IPS-18a (cell line): ENCODE measurements at regions not wholly inside any gene's neighbourhood (a gene's known extent, or its start where the extent isn't known, plus 50 kb on each side); places are given as distances from the start of the nearest gene placed in this dataset.

Experiments
- H3K27ac ChIP-seq: one replicate; pipeline ENCODE4 v1.5.1; 2013; ENCODE audit warnings: low read length
- H3K27me3 ChIP-seq: one replicate; pipeline ENCODE4 v1.6.1; 2013; ENCODE audit warnings: mild to moderate bottlenecking, low read length; ENCODE audit not compliant: control insufficient read depth, insufficient read depth
- H3K36me3 ChIP-seq: one replicate; pipeline ENCODE4 v1.6.1; 2013; ENCODE audit warnings: low read depth, low read length; ENCODE audit not compliant: control insufficient read depth
- H3K4me1 ChIP-seq: one replicate; pipeline ENCODE4 v1.6.1; 2013; ENCODE audit warnings: low read depth, low read length; ENCODE audit not compliant: control insufficient read depth
- H3K4me3 ChIP-seq: one replicate; pipeline ENCODE4 v1.5.1; 2013; ENCODE audit warnings: low read length
- H3K9ac ChIP-seq: one replicate; pipeline ENCODE4 v1.6.1; 2013; ENCODE audit warnings: mild to moderate bottlenecking, low read length, moderate library complexity
- H3K9me3 ChIP-seq: one replicate; pipeline ENCODE4 v1.6.1; 2013; ENCODE audit warnings: low read depth, low read length; ENCODE audit not compliant: control insufficient read depth

DNA sequence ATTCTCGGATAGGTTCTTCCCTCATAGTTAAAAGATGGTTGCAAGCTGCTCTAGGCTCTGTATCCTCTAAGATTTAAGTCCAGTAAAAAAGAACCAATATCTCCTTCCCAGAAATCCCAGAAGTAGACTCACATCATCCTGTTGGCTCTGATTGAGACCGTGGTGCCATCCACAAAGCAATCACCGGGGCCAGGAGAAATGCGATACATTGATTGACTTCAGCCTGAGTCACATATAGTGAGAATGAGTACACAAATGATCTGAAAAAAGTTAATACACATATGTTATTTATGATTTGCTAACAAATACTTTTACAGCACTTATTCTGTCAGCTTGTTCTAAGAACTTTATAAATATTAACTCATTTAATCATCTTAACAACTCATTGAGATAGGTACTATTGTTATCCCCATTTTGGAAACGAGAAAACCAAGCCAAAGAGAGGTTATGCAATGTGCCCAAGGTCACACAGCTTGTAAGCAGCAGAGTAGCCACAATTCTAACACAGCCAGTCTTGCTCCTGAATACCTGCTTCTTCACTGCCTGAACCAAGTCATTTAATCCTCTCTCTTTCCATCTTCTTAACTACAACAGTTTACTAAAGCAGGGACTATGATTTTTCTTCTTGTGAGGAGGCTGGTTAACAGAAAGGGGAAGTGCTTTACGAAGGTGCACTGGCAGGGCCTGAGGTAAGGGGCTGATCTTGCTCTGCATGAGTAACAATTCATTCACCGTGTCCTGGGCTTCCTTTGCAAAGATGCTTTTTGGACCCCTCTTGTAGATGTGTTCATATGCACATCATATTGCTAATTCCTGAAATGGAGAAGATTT lies 177.0 kb downstream of the REEP3 start:
- H3K9ac ChIP-seq: no peak overlapping the region
- no peaks in the 10 kb centered on the region for H3K27me3 ChIP-seq
- H3K36me3 ChIP-seq: no peaks in the 10 kb centered on the region
- no peaks in the 10 kb centered on the region for H3K9me3 ChIP-seq
- no peak overlapping the region for H3K27ac ChIP-seq
- no peak overlapping the region for H3K4me3 ChIP-seq
- H3K4me1 ChIP-seq: no peaks in the 10 kb centered on the region

DNA sequence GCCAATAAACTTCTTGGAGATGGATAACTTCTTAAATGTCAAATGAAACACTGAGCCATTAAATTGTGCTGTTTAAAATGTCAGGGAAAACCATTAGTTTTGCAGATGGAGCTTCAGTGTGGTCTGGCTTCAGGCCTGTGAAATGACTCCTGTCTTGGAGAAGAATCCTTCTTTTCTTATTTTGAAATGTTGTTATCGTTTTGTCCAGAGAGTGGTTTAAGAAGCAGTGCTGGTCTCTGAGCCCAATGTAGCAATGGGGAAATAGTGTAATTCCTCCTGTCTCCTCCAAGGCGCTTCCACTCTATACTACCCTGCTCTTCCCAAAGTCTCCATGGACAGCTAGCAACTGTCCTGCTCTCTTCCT lies 177.6 kb downstream of the REEP3 start:
- Histone ChIP-seq H3K4me3 (no peak overlapping the region), H3K9me3 (no peaks in the 10 kb centered on the region), H3K27me3 (no peaks in the 10 kb centered on the region), H3K36me3 (no peaks in the 10 kb centered on the region), H3K4me1 (peaks cover 4% of the 10 kb centered on the region), H3K9ac (no peak overlapping the region), H3K27ac (no peak overlapping the region)

DNA sequence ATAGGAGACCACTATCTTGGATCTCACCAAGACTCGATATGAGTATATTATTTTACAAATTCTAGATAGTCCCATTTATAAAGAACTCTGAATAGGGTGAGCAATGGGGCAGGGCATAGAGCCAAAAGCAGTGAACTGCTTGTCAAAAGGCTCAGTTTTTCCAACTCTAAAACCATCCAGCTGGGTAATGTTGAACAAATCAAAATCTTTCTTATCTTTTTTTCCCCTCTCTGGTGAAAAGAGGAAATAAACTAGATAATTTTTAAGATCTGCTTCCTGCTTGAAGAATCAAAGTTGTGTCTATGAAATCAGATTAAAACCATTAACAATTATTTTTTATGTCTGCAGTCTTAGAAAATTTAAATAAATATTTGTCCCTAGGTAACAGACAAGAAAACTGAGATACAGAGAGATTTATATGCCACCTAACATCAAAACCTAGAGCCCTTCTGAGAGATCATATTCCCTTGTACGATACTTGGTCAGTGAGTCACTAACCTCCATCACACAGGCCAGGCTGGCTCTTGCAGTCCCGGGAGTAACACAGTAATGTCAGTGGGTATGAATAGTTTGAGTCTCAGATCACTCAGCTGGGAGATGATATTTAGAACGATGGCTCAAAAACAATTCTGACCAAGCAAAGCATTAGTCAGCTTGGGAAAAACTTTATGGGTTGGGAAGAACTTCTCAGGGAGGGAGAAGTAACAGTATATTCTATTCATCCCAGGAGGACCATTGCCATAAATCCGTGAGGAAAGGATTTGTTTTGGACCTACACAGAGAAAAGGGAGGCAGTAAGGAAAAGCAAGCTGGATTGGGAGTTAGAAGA lies 178.8 kb downstream of the REEP3 start:
- Histone ChIP-seq H3K27ac (no peak overlapping the region), H3K9ac (no peak overlapping the region), H3K27me3 (no peaks in the 10 kb centered on the region), H3K4me3 (no peak overlapping the region), H3K36me3 (no peaks in the 10 kb centered on the region), H3K4me1 (peaks cover 4% of the 10 kb centered on the region), H3K9me3 (no peaks in the 10 kb centered on the region)

DNA sequence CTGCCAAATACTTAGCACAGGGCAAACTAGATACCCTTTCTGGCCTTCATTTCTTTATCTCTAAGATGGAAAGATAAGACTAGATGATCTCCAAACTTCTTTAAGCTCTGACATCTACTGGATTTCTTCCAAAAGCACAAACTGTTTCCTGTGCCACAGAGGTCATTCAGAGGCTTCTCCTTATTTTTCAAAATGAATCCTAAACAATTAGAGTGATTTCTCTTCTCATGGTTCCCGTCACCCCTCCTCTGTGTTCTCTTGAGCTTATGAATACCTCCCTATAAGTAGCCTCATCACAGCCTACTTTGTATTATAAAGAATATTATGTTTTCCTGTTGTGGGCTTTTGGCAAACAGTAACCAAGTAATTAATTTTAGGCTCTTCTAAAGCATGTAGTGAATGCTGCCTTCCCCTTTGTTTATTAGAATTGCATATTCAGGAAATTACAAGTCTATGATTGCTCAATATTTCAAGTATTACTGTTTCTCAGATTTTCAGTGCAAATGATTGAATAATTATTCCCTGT lies 179.5 kb downstream of the REEP3 start:
- Histone ChIP-seq H3K4me3 (no peak overlapping the region), H3K9ac (no peak overlapping the region), H3K36me3 (no peaks in the 10 kb centered on the region), H3K9me3 (no peaks in the 10 kb centered on the region), H3K27me3 (no peaks in the 10 kb centered on the region), H3K4me1 (peaks cover 4% of the 10 kb centered on the region), H3K27ac (no peak overlapping the region)

DNA sequence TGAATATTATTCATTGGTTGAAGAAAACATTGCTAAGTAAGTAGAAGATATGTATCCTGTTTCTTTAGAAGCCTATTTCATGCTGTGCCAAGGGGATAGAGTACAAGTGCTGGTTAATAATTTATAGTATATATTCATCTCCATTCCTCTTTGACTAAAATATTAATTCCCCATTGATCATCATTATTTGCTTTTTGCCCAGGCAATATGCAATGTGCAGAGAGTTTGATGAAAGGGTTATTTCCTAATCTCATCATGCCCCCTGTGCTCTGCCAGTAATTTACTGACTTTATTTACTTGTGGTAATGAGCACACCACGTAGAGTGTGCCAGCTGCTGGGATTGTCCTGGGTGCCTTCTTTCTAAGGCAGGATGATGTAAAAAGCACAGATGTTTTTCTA lies 180.9 kb downstream of the REEP3 start:
- no peak overlapping the region for H3K27ac ChIP-seq
- no peaks in the 10 kb centered on the region for H3K9me3 ChIP-seq
- H3K4me1 ChIP-seq: peaks cover 4% of the 10 kb centered on the region
- H3K36me3 ChIP-seq: no peaks in the 10 kb centered on the region
- no peak overlapping the region for H3K4me3 ChIP-seq
- no peaks in the 10 kb centered on the region for H3K27me3 ChIP-seq
- no peak overlapping the region for H3K9ac ChIP-seq

DNA sequence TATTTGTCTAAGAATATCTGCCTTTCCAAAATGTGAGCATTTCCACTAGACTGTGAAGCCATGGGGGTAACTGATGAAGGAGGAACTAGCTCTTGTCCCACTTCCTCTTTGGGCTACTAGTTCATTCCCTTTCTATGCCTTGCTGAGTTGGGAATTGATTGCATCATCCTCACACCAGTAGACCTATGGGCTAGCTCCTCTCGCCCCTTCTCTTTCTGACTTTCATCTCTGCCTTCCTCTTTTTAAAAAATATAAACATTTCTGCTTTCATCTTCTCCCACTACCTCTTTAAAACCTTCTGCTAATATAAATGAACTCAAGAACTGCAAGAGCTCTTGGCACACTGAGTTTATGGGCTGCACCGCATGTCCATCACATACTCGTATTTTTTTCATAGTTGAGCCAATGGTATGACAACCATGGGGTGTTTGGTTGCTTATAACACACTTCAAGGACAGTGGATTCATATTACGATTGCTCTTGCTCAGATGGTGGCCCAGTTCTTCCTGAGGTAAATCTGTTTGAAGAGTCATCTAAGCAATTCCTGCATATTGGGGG lies 182.0 kb downstream of the REEP3 start:
- Histone ChIP-seq H3K27ac (no peak overlapping the region), H3K4me3 (no peak overlapping the region)

DNA sequence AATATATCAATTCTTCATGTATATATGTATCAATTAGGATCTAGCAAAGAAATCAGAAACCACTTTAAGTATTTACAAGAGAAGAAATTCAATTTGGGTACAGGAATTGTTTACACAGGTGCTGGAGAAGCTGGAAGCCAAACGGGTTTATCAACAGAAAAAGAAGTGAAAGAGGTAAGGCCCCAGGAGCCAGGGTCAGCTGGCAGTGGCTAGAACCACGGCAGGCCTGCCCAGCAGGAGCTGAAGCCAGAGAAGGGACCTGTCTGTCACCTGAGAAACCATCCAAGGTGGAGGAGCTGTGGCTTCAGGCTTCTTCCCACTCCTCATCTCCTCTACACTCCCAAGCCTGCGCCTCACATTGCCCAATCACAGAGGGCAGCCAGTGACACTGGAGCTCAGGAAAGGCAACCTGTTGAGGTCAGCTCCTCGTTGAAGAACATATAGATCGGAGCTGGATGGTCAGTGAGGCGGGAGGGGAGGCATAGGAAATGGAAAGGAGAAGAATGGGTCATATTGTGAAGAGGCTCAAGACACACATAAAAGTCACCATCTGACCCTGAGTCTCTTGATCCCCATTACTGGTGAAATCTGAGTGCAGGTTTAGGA lies 182.6 kb downstream of the REEP3 start:
- peaks cover 4% of the 10 kb centered on the region for H3K4me1 ChIP-seq
- no peaks in the 10 kb centered on the region for H3K36me3 ChIP-seq
- H3K27me3 ChIP-seq: no peaks in the 10 kb centered on the region
- no peaks in the 10 kb centered on the region for H3K9me3 ChIP-seq
- H3K4me3 ChIP-seq: no peak overlapping the region
- H3K27ac ChIP-seq: no peak overlapping the region
- no peak overlapping the region for H3K9ac ChIP-seq

More for the DNA sequence above, 182.0 kb downstream of the REEP3 start:
- Histone ChIP-seq H3K4me1 (peaks cover 4% of the 10 kb centered on the region), H3K36me3 (no peaks in the 10 kb centered on the region), H3K9ac (no peak overlapping the region), H3K27me3 (no peaks in the 10 kb centered on the region), H3K9me3 (no peaks in the 10 kb centered on the region)

DNA sequence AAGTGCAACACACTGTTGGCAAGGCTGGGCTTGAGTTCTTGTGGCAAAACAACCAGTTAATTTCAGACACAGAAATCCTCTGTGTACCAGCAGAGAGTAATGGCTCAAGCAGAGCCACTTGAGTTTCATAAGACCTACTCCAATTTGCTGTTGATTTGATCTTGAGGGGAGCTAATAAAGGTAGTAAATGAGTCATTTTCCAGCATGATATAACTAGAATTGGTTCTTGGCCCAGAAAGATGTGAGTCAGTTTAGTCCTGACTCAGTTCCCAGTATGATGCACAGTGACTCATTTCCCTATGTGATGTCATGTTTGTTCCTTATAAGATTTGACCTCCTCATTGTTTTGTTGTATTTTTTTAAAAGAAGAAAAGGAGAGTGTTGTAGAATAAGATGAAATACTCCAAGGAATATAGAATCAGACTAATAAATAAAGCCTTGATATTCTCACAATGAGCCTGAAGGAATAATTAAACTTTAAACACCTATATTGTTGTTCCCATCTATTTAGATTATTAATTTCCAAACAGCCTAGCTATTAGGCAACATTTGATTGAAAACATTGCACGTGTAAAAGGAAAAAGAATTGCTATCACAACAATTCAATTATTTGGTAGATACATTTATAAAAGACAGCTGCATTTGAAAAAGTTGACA lies 186.2 kb downstream of the REEP3 start:
- Histone ChIP-seq H3K9me3 (no peaks in the 10 kb centered on the region), H3K36me3 (no peaks in the 10 kb centered on the region), H3K27ac (no peak overlapping the region), H3K4me3 (no peak overlapping the region), H3K4me1 (peaks cover 19% of the 10 kb centered on the region), H3K27me3 (no peaks in the 10 kb centered on the region), H3K9ac (no peak overlapping the region)

DNA sequence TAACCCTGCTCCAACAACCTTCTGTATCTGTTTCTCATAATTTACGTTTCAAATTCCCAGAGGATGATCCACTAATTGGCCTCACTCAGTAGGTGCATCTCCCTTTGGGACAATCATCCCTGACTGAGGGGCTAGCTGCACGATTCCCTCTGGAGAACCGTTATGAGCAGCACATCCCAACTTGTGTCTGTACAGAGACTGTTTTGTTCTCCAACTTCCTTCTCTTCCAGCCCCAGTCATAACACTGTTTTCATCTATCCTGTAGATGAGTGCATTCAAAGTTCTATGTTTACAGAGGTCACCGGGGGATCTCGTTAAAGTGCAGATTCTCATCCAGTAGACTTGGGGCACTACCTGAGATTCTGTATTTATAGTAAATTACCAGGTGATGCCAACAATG lies 187.2 kb downstream of the REEP3 start:
- H3K4me1 ChIP-seq: peaks cover 25% of the 10 kb centered on the region
- H3K4me3 ChIP-seq: no peak overlapping the region
- no peak overlapping the region for H3K27ac ChIP-seq
- H3K36me3 ChIP-seq: no peaks in the 10 kb centered on the region
- H3K9me3 ChIP-seq: no peaks in the 10 kb centered on the region
- no peaks in the 10 kb centered on the region for H3K27me3 ChIP-seq
- no peak overlapping the region for H3K9ac ChIP-seq

DNA sequence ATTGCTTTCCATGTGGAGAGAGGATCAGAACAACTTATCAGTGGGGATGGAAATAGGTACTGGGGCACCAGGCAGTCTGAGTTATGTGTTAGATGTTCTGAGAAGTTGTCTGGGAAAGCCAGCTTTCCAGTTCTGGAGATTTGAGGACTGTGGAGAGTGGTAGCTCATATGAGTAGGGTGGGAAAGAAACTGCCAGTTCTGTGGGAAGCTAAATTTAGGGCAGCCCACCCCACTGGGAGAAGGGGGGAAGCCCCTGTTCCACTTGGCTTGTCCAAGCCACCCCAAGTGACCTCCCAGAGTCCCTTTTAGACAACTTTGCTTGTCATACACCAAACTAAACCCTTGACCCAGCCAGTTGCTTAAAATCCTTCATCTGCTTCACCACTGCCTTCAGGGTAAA lies 189.5 kb downstream of the REEP3 start:
- H3K9me3 ChIP-seq: no peaks in the 10 kb centered on the region
- no peaks in the 10 kb centered on the region for H3K36me3 ChIP-seq
- no peak overlapping the region for H3K27ac ChIP-seq
- peaks cover 36% of the 10 kb centered on the region for H3K4me1 ChIP-seq
- no peaks in the 10 kb centered on the region for H3K27me3 ChIP-seq
- H3K4me3 ChIP-seq: no peak overlapping the region
- no peak overlapping the region for H3K9ac ChIP-seq

DNA sequence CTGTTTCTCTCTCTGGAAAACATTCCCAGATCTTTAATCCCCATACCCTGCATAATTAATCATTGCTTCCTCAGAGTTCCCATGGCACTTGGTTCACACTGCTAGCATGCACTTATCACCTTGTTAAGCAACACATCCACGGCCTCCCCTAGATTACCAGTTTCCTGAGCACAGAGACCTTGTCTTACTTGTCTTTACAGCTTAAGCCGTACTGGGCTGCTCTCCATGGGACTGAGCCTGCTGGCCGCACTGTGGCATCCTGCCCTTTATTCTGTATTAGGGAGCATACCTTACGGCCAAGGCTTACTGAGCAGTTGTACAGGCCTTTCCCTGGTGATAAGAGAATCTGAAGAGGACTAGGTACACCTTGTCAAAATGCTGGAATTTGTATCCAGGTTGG lies 190.2 kb downstream of the REEP3 start:
- Histone ChIP-seq H3K27me3 (no peaks in the 10 kb centered on the region), H3K4me3 (no peak overlapping the region), H3K9me3 (no peaks in the 10 kb centered on the region), H3K27ac (no peak overlapping the region), H3K9ac (no peak overlapping the region), H3K4me1 (peaks cover 42% of the 10 kb centered on the region), H3K36me3 (no peaks in the 10 kb centered on the region)
